H4 (cell line): ENCODE measurements at regions not wholly inside any gene's neighbourhood (a gene's known extent, or its start where the extent isn't known, plus 50 kb on each side); places are given as distances from the start of the nearest gene placed in this dataset.
"Not testable (repeated sequence)": the region's sequence is repeated elsewhere in the genome, so short reads cannot be mapped to it uniquely, and the experiment has no call there.

Experiments
- DNase-seq: peaks from one replicate; pipeline ENCODE4 v3.0.0-alpha.2; 2015; ENCODE audit warnings: low spot score

GRCh38 chrX:19237901-19238300, 105.8 kb upstream of the PDHA1 start:
- DNase-seq, result no peak

DNA sequence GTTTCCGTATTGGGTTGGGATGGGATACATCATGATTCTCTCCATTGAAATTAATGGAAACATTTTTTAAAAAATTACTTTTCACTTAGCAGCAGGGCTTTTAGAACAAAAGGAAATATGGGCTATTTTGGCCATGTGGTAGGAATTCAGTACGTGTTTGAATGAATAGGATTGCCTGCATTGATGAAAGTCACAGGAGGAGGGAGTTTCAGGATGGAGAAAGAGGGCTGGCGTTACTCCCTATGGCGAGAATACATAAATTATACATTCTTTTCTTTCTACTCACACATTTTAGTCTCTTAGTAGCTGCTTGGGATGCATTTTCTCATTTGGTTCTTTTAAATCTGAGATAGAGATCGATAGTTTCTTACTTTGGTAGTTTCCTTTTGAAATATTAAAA, 100.3 kb upstream of the PDHA1 start:
- DNase-seq, result no peak

DNA sequence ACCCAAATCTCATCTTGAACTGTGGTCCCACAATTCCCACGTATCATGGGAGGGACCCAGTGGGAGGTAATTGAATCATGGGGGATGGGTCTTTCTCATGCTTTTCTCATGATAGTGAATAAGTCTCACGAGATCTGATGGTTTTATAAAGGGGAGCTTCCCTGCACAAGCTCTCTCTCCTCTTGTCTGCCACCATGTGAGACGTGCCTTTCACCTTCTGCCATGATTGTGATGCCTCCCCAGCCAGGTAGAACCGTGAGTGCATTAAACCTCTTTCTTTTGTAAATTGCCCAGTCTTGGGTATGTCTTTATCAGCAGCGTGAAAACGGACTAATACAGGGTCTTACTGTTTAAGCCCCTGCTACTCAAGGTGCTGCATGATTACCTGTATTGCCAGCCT, 98.8 kb upstream of the PDHA1 start:
- DNase-seq, result not testable (repeated sequence)

DNA sequence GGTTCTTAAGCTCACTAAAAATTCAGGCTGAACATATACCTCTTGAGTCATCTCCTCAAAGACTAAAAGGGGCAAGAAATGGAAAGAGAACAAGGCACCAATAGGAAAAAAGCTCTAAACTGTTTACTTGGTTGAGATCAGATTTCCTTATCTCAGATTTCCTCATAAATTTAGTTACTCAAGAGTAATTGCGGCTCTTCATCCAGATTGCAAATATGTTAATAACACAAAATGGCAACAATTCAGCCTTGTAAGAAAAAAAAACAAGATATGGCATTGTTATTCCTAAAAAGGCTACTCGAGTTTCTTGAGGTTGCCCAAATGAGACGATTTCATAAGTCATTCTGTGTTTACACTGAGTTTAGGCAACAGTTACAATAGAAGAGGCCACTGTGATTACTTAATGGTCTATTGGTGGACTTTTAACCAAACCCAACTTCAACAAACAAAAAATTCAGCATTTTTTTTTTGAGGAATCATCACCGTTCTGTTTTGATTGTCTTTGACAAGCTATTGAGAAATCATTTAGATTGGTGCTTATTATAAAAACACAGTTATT, 97.9 kb upstream of the PDHA1 start:
- peak; percentile 46 for DNase-seq

- DNase-seq, result no peak
Observed at GRCh38 chrX:19256986-19257385, 86.7 kb upstream of the PDHA1 start.

- not testable (repeated sequence) for DNase-seq
Observed at GRCh38 chrX:19261026-19261425, 82.7 kb upstream of the PDHA1 start.

DNA sequence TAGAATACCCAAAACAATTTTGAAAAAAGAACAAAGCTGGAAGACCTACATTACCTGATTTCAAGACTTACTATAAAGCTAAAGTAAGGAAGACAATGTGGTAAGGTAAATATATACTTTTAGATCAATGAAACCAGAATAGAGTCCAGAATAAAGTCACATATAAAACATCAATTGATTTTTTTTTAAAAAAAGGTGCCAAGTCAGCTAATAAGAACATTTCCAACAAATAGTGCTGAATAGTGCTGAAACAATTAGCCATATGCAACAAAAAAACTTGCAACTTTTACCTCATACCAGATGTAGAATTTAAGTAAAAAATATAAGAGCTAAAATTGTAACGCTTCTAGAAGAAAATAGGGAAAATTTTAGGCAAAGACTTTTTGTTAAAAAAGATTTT, 73.0 kb upstream of the PDHA1 start:
- DNase-seq, result no peak

- DNase-seq, result peak; percentile 69
Observed at GRCh38 chrX:19272452-19272851, 71.3 kb upstream of the PDHA1 start.

DNA sequence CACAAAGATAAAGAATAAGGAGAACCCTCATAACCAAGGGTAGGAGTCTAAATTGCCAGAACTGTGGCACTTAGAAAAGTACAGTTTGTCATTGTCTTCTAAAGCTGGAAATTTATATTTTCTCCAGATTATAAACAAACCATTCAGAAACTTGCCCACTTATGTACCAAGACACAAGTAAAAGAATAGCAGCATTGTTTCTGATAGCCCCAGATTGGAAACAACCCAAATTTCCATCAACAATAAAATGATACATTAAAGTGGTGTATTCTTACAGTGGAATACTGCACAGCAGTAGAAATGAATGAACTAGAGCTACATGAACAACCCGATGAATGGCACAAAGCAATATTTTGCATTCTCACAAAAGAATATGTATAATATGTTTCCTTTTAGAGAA, 63.1 kb upstream of the PDHA1 start:
- no peak for DNase-seq

DNA sequence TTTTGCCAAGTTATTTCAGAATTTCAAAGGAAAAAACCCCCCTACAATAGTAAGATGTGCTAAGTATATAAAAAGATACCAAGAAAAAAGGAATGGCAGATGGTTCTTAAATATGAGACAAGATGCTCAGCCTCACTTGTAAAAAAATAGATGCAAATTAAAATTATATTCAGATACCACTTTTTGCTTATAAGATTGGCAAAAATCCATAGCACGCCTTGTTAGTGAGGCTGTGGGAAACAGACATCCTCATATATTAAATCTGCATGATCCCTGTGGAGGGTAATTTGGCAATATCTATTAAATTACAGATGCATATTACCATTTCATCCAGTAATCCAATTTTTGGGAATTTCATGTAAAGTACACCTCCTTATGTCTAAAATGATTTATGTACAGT, 62.5 kb upstream of the PDHA1 start:
- DNase-seq, result no peak

GRCh38 chrX:19283597-19284339, 60.0 kb upstream of the PDHA1 start:
- no peak for DNase-seq

DNA sequence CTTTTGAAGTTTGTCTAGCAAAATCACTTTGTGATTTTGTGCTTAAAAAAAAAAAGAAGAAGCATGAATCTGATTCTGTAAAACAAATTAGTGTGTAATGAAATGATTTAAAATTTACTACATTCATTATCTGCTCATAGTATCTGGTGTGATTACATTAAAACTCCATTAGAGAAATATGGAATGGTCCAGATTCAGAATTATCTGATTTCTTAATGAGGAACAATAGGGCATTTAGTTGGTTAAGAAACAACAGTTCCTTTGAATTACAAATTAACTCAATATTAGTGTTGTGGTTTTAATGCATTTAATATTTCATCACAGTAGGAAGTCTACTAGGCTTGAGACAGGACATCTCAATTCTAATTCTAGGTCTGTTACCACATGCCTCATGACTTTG, 57.9 kb upstream of the PDHA1 start:
- no peak for DNase-seq

- no peak for DNase-seq
Observed at GRCh38 chrX:19291086-19291485, 52.6 kb upstream of the PDHA1 start.

DNA sequence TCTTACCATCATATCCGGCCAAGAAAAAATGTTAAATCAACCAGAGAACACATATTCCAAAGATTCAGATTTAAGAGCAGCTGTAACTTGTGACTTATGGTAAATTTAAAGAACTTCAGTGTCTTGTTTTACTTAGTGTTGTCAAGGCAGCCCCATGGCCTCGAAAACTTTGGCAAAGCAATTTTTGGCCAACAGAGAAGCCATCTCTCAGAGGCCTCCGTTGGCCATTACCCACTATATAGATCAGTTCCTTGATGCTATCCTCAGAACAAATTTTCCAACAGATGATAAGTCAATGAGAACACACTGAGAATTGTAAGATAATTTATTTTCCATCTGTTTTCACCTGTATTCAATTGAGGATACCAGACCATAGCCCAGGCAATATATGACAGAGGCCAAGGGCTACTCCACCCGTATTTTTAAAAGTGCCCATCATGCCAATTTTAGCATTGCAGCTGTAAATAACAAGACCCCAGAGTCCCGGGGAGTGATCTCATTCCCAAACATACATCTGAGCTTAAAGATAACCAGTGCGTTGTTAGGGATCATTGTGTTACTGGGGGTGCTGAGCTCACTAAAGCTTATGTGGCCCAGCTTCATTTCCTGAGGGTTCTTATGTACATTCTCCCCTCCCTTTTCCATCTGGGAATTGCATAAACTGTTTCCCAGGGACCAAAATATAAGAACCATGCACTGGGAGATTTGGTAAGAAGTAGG, 50.0 kb upstream of the PDHA1 start:
- DNase-seq, result no peak
